HCT116 (cell line): ENCODE measurements at regions not wholly inside any gene's neighbourhood (a gene's known extent, or its start where the extent isn't known, plus 50 kb on each side); places are given as distances from the start of the nearest gene placed in this dataset.

Experiments
- ATAC-seq: fragments of 200-7000 bp; cut with Tn5 transposase; 2 replicates; pipeline ENCODE4 v1.9.1; 2020; ENCODE audit warnings: mild to moderate bottlenecking, moderate library complexity
- BruUV-seq: library from RNA; stranded (reverse); fragments of 400-500 nt; replicated peaks from 2 replicates; lab custom pipeline; 2021; lab: Mats Ljungman, UMichigan
- CTCF ChIA-PET: fragments of 300-600 bp; sonication (Branson Sonifier 250); formaldehyde crosslinking; loops from one replicate; lab custom pipeline; 2021; ENCODE audit warnings: antibody characterized with exemption; lab: Charles Lee
- POLR2A ChIA-PET: fragments of 300-600, 350-600 bp; sonication (Branson Sonifier 250); formaldehyde crosslinking; loops from one replicate; lab custom pipeline; 2021; ENCODE audit warnings: antibody characterized with exemption; lab: Charles Lee
- RAD21 ChIA-PET, 2 experiments: fragments of 300-600 bp; sonication (Branson Sonifier 250); formaldehyde crosslinking; loops; one replicate each; lab custom pipeline; 2023; ENCODE audit warnings: low total read pairs in 2 of 2; ENCODE audit not compliant: uncharacterized antibody in 2 of 2, unreplicated experiment in 2 of 2, low non-redundant PET in 1 of 2; lab: Charles Lee
- DNase-seq: peaks from one replicate; pipeline ENCODE4 v3.0.0-alpha.2; 2010; ENCODE audit warnings: low read depth, low spot score
- H2AFZ ChIP-seq: fragments of 200-600 bp; shearing (Covaris generic), sonication (generic); 2 replicates; pipeline ENCODE4 v1.6.1; 2017; ENCODE audit warnings: low read depth, mixed run types, mixed read lengths, antibody characterized with exemption, low read length; ENCODE audit not compliant: poor library complexity, severe bottlenecking
- H3K27ac ChIP-seq: 2 replicates; pipeline ENCODE4 v1.5.1; 2012; ENCODE audit warnings: low read depth, low read length
- H3K27me3 ChIP-seq: fragments of 200-600 bp; sonication (generic); 2 replicates; pipeline ENCODE4 v1.6.1; 2016; ENCODE audit warnings: mixed run types, low read length, mixed read lengths; ENCODE audit not compliant: insufficient read depth
- H3K36me3 ChIP-seq, 2 experiments: fragments of 200-500 bp in 1 of 2; fragments of 200-600 bp in 1 of 2; sonication (Bioruptor generic) in 1 of 2; sonication (generic) in 1 of 2; 2 replicates each; pipeline versions ENCODE4 v1.5.1 to v1.6.1; 2014 to 2016; ENCODE audit warnings: low read length in 2 of 2, inconsistent platforms in 1 of 2, mixed read lengths in 1 of 2, mixed run types in 1 of 2; ENCODE audit not compliant: insufficient read depth in 2 of 2, control insufficient read depth in 1 of 2
- H3K4me1 ChIP-seq, 2 experiments: fragments of 200-600 bp in 1 of 2; sonication (generic) in 1 of 2; 2 replicates each; pipeline versions ENCODE4 v1.5.1 to v1.6.1; 2012 to 2017; ENCODE audit warnings: low read length in 2 of 2, inconsistent platforms in 1 of 2, mild to moderate bottlenecking in 1 of 2, mixed read lengths in 1 of 2, mixed run types in 1 of 2, moderate library complexity in 1 of 2; ENCODE audit not compliant: insufficient read depth in 2 of 2, control insufficient read depth in 1 of 2
- H3K4me2 ChIP-seq: fragments of 200-600 bp; sonication (generic); 2 replicates; pipeline ENCODE4 v1.6.1; 2017; ENCODE audit warnings: mixed run types, low read length, mixed read lengths
- H3K4me3 ChIP-seq, 2 experiments: fragments of 200-600 bp in 1 of 2; sonication (generic) in 1 of 2; replicated peaks in 1 of 2; 2 replicates each; pipeline ENCODE4 v1.5.1; 2011 to 2016; ENCODE audit warnings: low read length in 2 of 2, control low read depth in 1 of 2, low read depth in 1 of 2, mild to moderate bottlenecking in 1 of 2, mixed read lengths in 1 of 2, mixed run types in 1 of 2
- H3K79me2 ChIP-seq: fragments of 200-600 bp; sonication (generic); 2 replicates; pipeline ENCODE4 v1.6.1; 2017; ENCODE audit warnings: mild to moderate bottlenecking, mixed run types, low read length, moderate library complexity, mixed read lengths; ENCODE audit not compliant: insufficient read depth
- H3K9ac ChIP-seq: fragments of 200-600 bp; sonication (generic); 2 replicates; pipeline ENCODE4 v1.6.1; 2016; ENCODE audit warnings: low read length, mixed read lengths
- H3K9me2 ChIP-seq: fragments of 200-600 bp; sonication (generic), shearing (Covaris generic); 2 replicates; pipeline ENCODE4 v1.6.1; 2017; ENCODE audit warnings: mixed run types, mild to moderate bottlenecking, moderate library complexity; ENCODE audit not compliant: insufficient read depth
- H3K9me3 ChIP-seq, 2 experiments: fragments of 200-500 bp in 1 of 2; fragments of 200-600 bp in 1 of 2; sonication (Bioruptor generic) in 1 of 2; sonication (generic) in 1 of 2; 2 replicates each; pipeline ENCODE4 v1.6.1; 2014 to 2017; ENCODE audit warnings: low read length in 2 of 2, mixed read lengths in 2 of 2, inconsistent platforms in 1 of 2, low read depth in 1 of 2, mild to moderate bottlenecking in 1 of 2, mixed run types in 1 of 2, moderate library complexity in 1 of 2; ENCODE audit not compliant: control insufficient read depth in 1 of 2, insufficient read depth in 1 of 2
- H4K20me1 ChIP-seq: fragments of 200-600 bp; sonication (generic), shearing (Covaris generic); 2 replicates; pipeline ENCODE4 v1.6.1; 2017; ENCODE audit warnings: mixed run types, mild to moderate bottlenecking, moderate library complexity; ENCODE audit not compliant: insufficient read depth
- CEBPB ChIP-seq: IDR thresholded peaks from 2 replicates; pipeline ENCODE4 v1.6.1; 2012; ENCODE audit warnings: low read depth
- EZH2 ChIP-seq: fragments of 200-600 bp; sonication (generic); IDR thresholded peaks from 2 replicates; pipeline ENCODE4 v1.6.1; 2017; ENCODE audit warnings: antibody characterized with exemption, mixed run types
- FOSL1 ChIP-seq: IDR thresholded peaks from 2 replicates; pipeline ENCODE4 v1.6.1; 2012; ENCODE audit warnings: low read depth
- RAD21 ChIP-seq: IDR thresholded peaks from 2 replicates; pipeline ENCODE4 v1.6.1; 2012; ENCODE audit warnings: low read depth, mild to moderate bottlenecking
- ZNF274 ChIP-seq: fragments of 200-500 bp; sonication (Bioruptor generic); IDR thresholded peaks from 2 replicates; pipeline ENCODE4 v1.6.1; 2014; ENCODE audit warnings: mild to moderate bottlenecking, low read depth, low read length, inconsistent platforms
- intact Hi-C: fragments of 100-400 bp; cut with micrococcal nuclease; formaldehyde crosslinking; loops from 2 replicates; pipeline ENCODE4 v1.10.0; 2022

GRCh38 chr6:140174524-140174923 lies 800.1 kb upstream of the CITED2 start:
- H3K4me3 ChIP-seq = no peak overlapping the region
- POLR2A ChIA-PET = no interaction called here

GRCh38 chr6:140168365-140168764 lies 793.9 kb upstream of the CITED2 start:
- H3K4me2 ChIP-seq = no peak overlapping the region
- H3K27me3 ChIP-seq = no peaks in the 10 kb centered on the region
- no peaks in the 10 kb centered on the region for H3K79me2 ChIP-seq
- no peak overlapping the region for H3K27ac ChIP-seq
- BruUV-seq = no TSS peak
- no peaks in the 10 kb centered on the region for H3K4me1 ChIP-seq
- RAD21 ChIA-PET = no interaction called here
- CTCF ChIA-PET = no interaction called here
- H3K9ac ChIP-seq = no peak overlapping the region
- no peak overlapping the region for H3K4me3 ChIP-seq
- no peaks in the 10 kb centered on the region for H3K9me3 ChIP-seq
- TF ChIP-seq EZH2 (no peak), ZNF274 (no peak), RAD21 (no peak)
- no peaks in the 10 kb centered on the region for H3K36me3 ChIP-seq
- ATAC-seq (no peak), DNase-seq (no peak)
- H4K20me1 ChIP-seq = no peaks in the 10 kb centered on the region
- no peaks in the 10 kb centered on the region for H3K9me2 ChIP-seq
- intact Hi-C loops = no loop called here
- peak overlapping the region; percentile 60 for H2AFZ ChIP-seq
- POLR2A ChIA-PET = no interaction called here

More at GRCh38 chr6:140174524-140174923, 800.1 kb upstream of the CITED2 start:
- Histone ChIP-seq H3K9me3 (no peaks in the 10 kb centered on the region), H3K4me1 (no peaks in the 10 kb centered on the region), H3K36me3 (no peaks in the 10 kb centered on the region), H3K9me2 (no peaks in the 10 kb centered on the region), H2AFZ (no peak overlapping the region), H3K79me2 (no peaks in the 10 kb centered on the region), H3K4me2 (no peak overlapping the region), H3K9ac (no peak overlapping the region), H3K27ac (no peak overlapping the region), H4K20me1 (no peaks in the 10 kb centered on the region)
- BruUV-seq = no TSS peak
- RAD21 ChIA-PET = no interaction called here
- DNase-seq (peak; percentile 8), ATAC-seq (no peak)
- peak; percentile 66; the same call in 1 of the 2 replicates for TF ChIP-seq CEBPB
- TF ChIP-seq ZNF274 = no peak
- TF ChIP-seq FOSL1 = 0 out of 2 replicates have a peak, but pooled peaks have one; percentile 17
- TF ChIP-seq, all 23 proteins: peak for 2
- CTCF ChIA-PET = no interaction called here
- intact Hi-C loops = no loop called here
- no peaks in the 10 kb centered on the region for H3K27me3 ChIP-seq
